HG03342 (cell line): ENCODE measurements at regions not wholly inside any gene's neighbourhood (a gene's known extent, or its start where the extent isn't known, plus 50 kb on each side); places are given as distances from the start of the nearest gene placed in this dataset.

Experiments used
- ATAC-seq: cut with Tn5 transposase; IDR thresholded peaks from one replicate; pipeline ENCODE4 v1.9.1; 2021; ENCODE audit warnings: mild to moderate bottlenecking, moderate library complexity; ENCODE audit not compliant: unreplicated experiment

DNA sequence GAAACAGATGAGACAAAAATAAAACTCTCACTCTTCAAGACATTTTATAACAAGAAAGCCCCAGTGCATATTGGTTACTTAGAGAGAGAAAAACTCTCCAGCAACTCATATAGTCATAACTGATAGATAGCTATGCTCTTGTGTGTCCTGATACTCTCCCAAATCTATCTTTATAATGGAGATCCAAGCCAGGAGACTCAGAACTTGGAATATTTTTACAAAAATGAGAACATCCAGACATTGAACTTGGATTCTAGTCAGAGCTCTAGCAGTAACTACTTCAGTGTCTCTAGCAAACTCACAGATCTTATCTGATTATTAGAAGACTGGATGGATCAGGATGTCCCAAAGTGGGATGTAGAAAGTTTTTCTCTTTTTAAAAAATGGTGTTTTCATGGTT, 412.7 kb upstream of the BRINP1 start:
- ATAC-seq, result no peak

DNA sequence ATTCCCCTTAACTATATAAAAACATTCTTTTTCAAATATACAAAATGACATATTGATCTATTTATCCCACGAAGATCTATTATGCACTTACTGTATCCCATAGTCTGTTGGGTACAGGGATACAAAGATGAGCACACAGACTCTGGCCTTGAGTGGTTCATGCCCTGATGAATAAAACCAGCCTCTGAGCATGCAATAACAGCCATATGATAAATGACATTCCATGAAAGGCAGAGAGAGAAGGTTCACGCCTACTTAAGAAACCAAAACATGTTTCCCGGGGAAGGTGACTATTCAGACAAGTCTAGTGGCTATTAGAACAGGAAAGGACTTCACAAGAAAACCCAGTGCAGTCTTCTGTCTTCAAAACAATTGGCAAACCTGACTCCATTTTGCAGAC, 406.2 kb upstream of the BRINP1 start:
- no peak for ATAC-seq

DNA sequence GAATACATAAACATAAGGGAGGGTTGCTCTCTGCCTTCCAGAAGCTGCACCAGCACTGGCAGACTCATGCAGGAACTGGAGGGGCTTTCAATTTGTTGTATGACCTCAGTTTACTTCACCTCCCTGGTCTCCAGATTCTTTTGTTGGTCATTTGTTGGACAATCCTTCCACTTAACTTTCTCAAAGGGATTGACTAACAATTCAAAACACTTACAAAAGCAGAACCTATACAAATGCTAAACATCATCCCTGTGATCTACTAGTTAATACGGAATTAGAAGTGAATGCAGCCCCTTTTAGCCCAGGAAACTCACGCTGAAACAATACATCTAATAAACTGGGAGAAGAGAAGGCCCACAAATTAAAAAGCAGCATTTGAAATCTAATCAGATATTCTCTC, 404.6 kb upstream of the BRINP1 start:
- ATAC-seq, result no peak

DNA sequence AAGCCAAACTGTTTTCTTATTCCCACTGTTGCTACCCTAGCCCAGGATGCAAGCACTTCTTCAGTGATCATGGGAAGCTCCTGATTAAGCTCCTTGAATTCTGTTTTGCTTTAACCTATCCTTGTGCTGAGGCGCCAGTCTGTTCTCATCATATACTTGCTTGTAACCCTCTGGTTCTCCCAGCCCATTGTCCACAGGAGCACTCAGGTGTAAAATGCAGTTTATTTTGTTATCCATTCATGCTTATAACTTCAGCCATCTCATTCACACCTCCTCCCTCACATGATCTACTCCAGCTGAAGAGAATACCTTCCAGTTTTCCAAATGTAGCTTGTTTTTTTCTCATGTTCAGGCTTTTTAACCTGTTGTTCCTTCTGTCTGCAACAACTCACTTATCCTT, 402.1 kb upstream of the BRINP1 start:
- ATAC-seq, result no peak

DNA sequence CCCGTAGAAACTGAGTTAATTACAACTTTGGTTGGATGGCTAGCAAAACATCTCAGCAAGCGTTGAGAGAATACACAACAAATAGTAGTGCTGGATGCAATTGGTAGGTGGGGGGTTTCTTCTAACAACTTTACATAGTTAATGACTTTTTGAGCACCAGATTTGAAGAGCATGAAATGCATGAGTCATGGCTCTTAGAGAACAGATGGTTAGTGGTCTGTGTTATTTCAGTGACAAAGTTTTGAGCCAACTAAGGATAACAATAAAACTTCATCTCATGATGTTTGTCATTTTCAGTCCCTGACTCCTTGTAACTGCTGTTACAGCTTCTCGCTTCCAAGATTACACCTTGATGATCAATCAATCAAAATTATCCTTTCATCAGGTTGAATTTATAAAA, 399.0 kb upstream of the BRINP1 start:
- ATAC-seq, result no peak

DNA sequence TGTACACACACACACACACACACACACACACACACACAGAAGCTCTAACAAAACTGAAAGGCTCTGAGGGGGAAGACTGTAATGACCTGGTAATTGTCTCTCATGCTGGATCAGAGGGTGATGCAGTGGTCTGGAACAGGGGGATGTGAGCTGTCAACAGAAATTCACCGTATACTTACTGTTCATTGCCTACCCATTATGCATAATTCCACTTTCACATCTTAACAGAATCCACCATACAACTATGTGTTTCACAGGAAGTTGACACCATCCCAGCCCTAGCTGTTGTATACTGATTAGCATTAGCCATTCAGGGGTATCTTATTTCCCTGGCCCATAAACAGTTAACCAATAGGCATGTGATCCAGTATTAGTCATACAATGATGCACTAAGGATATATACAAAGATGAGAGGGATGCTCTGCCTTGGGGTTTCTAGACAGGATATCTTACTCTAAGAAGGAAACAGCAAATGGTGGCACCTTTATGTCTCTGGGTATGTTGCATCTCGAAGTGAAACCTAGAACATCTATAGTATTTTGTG, 396.5 kb upstream of the BRINP1 start:
- ATAC-seq, result no peak

DNA sequence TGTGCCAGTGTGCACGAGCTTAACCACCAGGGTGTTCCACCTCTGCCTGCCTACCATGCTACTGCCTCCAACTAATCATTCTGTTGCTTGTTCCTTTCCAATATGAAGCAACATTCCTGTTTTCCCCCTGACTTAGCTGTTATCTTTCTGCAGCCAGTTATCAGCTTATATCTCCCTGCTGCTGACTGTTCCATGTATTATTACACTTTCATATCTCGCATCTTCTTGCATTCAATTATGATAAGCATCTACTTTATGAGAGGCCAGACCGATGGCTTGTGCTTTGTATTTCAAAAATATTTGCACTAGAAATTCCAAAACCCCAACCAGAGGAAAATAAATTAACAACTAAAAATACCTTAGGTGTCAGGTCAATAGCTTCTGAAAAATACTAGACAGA, 394.0 kb upstream of the BRINP1 start:
- ATAC-seq, result no peak

DNA sequence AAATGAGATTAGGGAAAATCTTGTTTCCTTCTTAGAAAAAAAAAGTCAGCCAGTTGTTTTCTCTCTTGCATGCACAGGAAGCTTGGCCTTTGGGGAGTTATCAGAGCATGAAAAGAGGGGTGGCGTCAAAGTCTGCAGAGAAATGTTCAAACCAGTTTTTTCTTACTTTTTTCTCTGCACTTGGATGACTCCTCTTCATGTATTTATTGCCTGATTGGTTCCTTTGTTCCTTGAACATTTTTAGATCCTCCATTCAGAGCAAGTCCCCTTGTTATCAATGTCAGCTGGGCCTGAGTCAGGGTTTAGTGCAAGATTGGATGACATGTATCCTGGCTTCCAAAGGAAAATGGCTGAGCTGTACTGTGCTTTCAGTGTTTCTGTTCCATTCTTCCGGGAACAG, 392.6 kb upstream of the BRINP1 start:
- no peak for ATAC-seq

DNA sequence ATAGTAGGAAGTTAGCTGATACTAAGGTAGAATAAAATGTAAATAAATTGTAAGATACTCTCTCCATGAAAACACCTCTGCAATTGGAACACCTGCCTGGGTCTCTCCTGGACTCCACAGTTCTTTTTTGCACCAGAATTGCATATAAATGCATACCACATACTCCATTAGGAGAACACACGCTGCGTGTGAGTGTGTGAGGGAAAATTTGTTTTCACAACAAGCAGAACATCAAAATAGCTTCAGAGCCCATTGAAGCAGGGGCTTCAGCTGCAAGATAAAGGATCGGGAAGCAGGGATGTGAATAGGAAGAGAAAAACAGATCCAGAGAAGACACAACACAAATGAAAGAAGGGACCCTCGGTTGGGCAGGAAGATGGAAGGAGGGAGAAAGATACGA, 389.8 kb upstream of the BRINP1 start:
- ATAC-seq, result no peak

DNA sequence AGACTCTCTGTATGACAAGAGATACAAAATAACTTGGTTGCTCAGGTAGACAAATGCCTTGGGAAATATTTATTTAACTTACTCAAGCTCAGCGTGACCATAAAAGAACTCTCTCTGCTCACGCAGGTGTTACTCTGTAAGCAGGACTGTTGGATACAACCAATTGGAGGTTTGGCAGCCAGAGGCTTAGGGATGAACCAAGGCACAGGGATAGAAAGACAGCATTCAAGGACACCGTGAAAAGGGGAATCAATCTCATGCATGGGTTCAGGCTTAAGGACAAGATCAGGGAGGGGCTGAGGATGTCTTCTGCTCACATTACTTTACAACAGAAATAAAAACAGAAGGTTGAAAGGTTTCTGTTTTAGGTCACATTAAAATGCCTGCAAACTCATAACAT, 389.0 kb upstream of the BRINP1 start:
- ATAC-seq, result no peak

DNA sequence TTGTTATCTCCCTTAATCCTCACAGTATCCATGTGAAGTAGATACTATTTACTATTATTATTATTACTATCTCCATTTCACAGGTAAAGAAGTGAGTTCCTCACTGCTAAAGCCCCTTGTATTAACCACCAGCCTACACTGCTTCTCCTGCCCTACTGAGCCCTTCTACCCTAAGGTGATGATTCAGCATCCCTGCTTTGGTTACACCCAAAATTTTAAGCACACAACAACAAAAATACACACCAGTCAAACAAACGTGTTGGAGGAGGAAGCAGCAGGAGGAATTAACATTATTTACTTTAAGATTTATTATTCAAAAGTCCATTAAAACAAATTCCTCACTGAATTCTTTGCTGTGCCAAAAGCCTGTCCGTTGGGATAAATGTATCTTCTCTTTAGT, 370.2 kb upstream of the BRINP1 start:
- ATAC-seq, result no peak

DNA sequence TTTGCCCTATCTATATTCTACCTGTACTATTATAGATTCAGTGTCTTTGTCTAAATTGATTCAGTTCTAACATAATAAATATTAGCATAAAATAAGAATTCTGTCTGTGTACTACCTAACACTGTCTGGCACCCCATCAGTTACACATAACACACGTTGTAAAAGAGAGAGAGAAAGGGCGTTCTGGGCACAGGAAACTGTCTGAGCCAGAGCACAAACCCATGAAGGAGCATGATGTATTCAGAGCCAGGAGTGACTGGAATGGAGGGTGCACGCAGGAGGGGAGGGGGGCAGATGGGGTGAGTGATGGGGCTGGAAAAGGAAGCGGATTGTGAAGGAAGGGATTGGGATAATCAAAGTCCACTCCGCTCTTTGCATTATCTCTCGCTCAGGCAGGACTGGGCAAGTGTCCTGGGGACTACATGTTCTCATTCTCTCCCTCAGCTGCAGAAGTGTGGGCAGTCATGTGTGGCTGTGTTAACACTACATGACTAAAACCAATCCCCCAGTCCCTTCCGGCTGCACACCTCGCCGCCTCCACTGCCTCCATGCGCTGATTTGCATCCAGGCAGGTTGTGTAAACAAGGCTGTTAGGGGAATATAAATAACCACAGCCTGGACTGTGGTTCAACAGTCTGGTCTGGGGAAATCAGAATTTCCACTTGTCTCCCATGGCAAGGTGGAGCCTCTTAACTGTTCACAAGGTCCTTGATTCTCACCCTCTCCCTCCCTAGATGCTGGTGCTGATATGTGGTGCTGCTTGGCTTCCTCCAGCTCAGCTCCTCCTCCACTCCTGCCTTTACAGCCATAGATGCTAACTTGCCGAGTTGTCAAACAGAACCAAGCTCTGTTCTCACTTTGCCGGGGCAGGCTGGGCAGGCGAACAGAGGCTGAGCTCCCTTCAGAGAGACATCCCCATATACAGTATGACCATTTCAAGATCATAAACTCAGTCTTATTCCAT, 367.5 kb upstream of the BRINP1 start:
- ATAC-seq, result peak; percentile 99

DNA sequence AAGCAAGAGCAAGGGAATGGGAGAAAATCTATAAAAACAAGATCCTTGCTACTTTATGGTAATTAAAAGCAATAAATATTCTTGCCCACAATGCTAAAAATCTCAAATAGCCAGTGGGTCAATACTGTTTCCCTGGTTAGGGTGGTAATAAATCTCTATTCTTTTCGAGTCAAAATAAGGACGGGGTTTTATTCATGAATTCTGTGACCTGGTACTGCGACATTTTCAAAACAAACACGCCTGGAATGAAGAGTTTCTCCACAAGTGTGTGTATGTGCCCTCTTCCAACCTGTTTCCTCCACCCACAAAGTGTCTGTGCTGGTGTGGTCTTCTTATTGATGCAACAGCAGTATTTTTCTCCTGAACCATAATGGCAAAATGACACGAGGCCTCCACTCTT, 358.8 kb upstream of the BRINP1 start:
- ATAC-seq, result no peak

DNA sequence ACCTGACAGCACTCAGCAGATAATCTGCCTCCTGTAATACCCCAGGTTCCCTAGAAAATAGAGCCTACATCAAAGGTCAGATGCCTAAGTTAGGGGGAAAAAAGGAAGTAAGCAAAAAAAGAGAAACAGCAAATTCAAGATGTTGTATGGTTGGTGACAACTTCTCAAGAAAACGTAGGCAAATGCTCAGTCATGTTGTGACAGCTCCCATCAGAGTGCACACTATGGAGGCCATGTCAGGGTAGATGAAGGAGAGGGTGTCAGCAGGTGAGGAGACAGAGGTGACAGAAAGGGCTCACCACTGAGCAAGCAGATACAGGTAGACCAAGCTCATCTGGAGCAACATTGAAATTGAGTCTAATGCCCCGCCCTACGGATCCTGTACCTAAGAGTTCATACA, 356.8 kb upstream of the BRINP1 start:
- ATAC-seq, result no peak

DNA sequence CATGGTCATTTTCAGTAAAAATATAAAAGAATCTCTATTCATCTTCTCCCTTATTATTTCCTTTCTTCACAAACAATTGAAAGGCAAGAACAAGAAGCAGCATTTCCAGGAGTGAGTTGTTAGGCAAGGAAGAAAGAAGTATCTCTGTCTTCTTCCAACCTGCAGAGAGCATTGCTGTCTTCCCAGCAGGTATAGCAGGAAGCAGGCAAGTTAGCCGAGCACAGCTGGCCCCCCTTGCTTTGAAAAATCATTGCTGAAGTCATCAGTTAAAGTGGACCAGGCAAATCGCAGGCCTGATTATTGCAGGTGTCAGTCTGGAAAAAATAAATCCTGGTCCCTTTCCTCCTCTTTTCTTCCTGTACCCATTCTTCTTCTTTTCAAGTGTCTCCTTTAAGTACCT, 353.1 kb upstream of the BRINP1 start:
- no peak for ATAC-seq

DNA sequence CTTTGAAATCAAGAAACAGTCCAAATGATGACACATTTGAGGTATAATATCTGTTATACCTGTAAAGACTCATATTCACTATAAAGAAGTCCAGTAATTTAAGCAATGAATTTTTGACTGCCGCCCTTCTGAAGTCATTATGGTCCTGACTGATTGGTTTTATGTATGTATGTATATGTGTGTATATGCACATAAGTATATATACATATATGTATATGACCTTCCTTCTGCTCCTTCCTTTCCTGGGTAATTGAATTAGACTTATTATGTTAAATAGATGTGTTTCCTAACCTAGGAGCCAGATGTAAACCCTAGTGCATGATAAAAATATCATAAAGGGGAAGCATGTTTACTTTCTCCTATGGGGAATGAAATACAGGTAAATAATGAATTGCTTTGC, 343.1 kb upstream of the BRINP1 start:
- no peak for ATAC-seq

DNA sequence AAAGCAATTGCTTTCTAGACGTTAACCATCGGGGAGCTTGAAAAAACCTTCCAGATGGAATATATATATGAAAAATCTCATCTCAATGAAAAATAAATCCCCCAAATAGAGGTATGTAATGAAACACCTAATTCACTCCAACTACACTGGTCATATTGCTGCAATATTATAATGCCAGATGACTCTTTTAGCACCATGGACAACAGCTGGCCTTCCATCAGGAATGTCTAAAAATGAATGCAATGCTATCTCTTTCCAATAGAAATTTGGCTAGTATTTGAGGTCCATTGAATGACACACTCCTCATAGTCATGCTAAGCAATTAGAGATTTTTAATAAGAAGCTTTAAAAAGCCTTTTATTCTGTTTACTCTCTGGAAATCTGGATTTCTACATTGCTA, 340.2 kb upstream of the BRINP1 start:
- ATAC-seq, result no peak

DNA sequence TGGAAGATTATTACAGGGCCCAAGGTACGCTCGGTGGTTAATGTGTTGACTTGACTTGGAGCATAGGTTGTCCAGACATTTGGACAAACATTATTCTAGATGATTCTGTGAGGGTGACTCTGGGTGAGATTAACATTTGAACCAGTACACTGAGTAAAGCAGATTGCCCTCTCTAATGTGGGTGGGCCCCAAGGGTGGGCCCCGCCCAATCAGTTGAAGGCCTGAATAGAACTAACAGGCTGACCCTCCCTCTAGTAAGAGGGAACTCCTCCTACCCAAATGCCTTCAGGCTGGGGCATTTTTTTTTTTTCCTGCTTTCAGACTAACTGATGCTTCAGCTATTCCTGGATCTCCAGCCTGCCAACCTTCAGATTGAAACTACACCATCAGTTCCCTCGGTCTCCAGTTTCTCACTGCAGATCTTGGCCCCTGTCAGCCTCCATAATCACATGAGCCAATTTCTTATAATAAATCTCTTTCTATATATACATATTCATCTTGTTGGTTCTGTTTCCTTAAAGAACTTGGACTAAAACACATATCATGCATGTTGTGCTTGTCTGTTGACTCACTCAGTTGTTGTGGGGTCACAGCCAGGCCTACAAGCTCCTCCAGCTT, 338.1 kb upstream of the BRINP1 start:
- ATAC-seq, result no peak

DNA sequence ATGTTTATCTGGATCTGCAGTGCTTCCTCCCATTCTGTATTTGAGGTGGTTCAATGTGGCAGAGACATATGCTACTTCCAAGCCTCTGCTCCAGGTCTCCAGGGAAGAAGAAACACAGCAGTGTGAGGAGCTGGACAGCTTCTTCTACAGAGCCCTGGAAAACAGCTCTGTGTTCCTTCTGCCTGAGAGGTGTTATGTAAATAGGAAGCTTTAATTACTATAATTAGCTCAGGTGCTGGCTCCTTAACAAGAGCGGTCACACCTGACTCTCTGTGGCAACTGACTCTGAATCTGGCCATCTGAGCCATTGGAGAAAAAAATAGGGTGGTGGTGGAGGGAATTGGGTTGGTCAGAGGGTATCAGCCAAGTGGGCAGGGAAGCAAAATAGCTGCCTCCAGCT, 332.4 kb upstream of the BRINP1 start:
- ATAC-seq, result no peak

DNA sequence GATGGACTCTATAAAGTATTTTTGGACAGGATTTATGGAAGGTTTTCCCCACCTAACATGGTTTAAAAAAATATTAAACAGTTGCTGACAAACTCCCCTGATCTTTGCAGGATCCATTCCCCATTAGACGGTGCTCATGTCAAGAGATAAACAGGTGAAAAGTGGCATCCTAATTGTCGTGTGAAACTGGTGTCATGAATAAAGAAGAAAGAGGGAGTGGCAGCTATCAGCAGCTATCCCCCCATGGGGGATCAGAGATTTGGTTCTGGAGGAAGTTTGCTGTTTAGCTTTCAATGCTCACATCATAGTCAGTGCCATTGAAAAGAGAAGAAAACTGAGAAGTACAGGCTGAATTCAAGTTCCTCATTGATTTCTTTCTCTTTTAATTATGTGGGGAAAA, 329.3 kb upstream of the BRINP1 start:
- no peak for ATAC-seq

DNA sequence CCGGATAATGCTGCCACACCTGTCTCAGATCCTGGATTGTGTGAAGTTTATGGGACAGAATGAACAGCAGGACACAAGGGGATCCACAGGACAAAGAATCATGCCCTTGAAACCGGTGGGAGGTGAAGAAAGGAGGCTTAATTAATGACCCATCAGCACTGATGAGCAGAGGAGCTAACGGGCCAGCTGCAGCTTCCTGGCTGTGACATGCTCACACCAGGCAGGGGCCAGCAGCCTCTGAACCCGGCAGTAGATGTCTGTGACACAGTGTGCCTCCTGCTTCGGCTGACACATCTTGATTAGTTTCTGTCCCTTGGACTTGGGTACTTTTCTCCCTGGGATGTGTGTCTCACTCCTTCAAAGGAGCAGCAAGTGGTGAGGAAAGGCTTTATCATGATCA, 328.8 kb upstream of the BRINP1 start:
- ATAC-seq, result no peak

DNA sequence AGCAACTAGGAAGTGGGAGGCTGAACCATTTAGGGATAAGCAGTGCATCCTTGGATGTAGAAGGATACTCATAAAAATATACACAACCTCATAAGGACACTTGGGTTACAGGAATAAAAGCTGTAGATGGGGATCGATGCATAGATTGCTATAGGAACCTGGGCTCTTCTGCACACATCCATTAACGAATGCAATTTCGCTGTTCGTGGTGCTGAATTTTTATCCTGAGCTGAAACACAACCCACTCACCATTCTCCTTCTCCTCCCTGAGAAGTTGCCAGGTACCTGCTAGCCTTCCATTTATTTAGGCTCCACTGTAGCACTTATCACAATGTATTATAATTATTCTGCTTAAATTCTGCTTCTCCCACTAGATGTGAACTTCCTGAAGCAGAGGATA, 320.6 kb upstream of the BRINP1 start:
- no peak for ATAC-seq
